T follicular helper cell (primary cell): ENCODE measurements at regions not wholly inside any gene's neighbourhood (a gene's known extent, or its start where the extent isn't known, plus 50 kb on each side); places are given as distances from the start of the nearest gene placed in this dataset.
"Not testable (repeated sequence)": the region's sequence is repeated elsewhere in the genome, so short reads cannot be mapped to it uniquely, and the experiment has no call there.

ENCODE experiments used
- DNase-seq: peaks from one replicate; pipeline ENCODE4 v3.0.0-alpha.2; 2020; ENCODE audit warnings: low read depth

- DNase-seq, result not testable (repeated sequence)
Measured at GRCh38 chr12:8282181-8282580, 54.8 kb upstream of the FAM90A1 start.

- not testable (repeated sequence) for DNase-seq
Measured at GRCh38 chr12:8285681-8286080, 58.3 kb upstream of the FAM90A1 start.

GRCh38 chr12:8291764-8292163, 64.3 kb upstream of the FAM90A1 start:
- DNase-seq, result not testable (repeated sequence)

GRCh38 chr12:8294662-8295061, 67.2 kb upstream of the FAM90A1 start:
- not testable (repeated sequence) for DNase-seq

GRCh38 chr12:8308611-8309010, 81.2 kb upstream of the FAM90A1 start:
- DNase-seq, result not testable (repeated sequence)

- DNase-seq, result not testable (repeated sequence)
Measured at GRCh38 chr12:8315997-8316396, 88.6 kb upstream of the FAM90A1 start.

- not testable (repeated sequence) for DNase-seq
Measured at GRCh38 chr12:8317675-8318074, 90.3 kb upstream of the FAM90A1 start.

GRCh38 chr12:8320251-8320730, 92.9 kb upstream of the FAM90A1 start:
- DNase-seq, result peak; percentile 44

- DNase-seq, result not testable (repeated sequence)
Measured at GRCh38 chr12:8320791-8321370, 93.5 kb upstream of the FAM90A1 start.

GRCh38 chr12:8325145-8325839, 97.9 kb upstream of the FAM90A1 start:
- DNase-seq, result not testable (repeated sequence)

GRCh38 chr12:8328835-8329234, 101.4 kb upstream of the FAM90A1 start:
- not testable (repeated sequence) for DNase-seq

GRCh38 chr12:8332373-8332772, 105.0 kb upstream of the FAM90A1 start:
- not testable (repeated sequence) for DNase-seq

GRCh38 chr12:8351073-8351472, 104.7 kb upstream of the CLEC6A start:
- DNase-seq, result not testable (repeated sequence)

GRCh38 chr12:8354741-8355140, 101.0 kb upstream of the CLEC6A start:
- not testable (repeated sequence) for DNase-seq

- not testable (repeated sequence) for DNase-seq
Measured at GRCh38 chr12:8355531-8355930, 100.2 kb upstream of the CLEC6A start.

- DNase-seq, result not testable (repeated sequence)
Measured at GRCh38 chr12:8373744-8374143, 82.0 kb upstream of the CLEC6A start.

- DNase-seq, result not testable (repeated sequence)
Measured at GRCh38 chr12:8375122-8375521, 80.6 kb upstream of the CLEC6A start.

GRCh38 chr12:8377756-8378155, 78.0 kb upstream of the CLEC6A start:
- not testable (repeated sequence) for DNase-seq

GRCh38 chr12:8382556-8382955, 73.2 kb upstream of the CLEC6A start:
- not testable (repeated sequence) for DNase-seq

- not testable (repeated sequence) for DNase-seq
Measured at GRCh38 chr12:8384686-8385085, 71.1 kb upstream of the CLEC6A start.

GRCh38 chr12:8385431-8385830, 70.3 kb upstream of the CLEC6A start:
- DNase-seq, result not testable (repeated sequence)

GRCh38 chr12:8386661-8387060, 69.1 kb upstream of the CLEC6A start:
- not testable (repeated sequence) for DNase-seq

- not testable (repeated sequence) for DNase-seq
Measured at GRCh38 chr12:8389296-8389695, 66.5 kb upstream of the CLEC6A start.
